ENCODE measurements at regions not wholly inside any gene's neighbourhood (a gene's known extent, or its start where the extent isn't known, plus 50 kb on each side); places are given as distances from the start of the nearest gene placed in this dataset.

DNA sequence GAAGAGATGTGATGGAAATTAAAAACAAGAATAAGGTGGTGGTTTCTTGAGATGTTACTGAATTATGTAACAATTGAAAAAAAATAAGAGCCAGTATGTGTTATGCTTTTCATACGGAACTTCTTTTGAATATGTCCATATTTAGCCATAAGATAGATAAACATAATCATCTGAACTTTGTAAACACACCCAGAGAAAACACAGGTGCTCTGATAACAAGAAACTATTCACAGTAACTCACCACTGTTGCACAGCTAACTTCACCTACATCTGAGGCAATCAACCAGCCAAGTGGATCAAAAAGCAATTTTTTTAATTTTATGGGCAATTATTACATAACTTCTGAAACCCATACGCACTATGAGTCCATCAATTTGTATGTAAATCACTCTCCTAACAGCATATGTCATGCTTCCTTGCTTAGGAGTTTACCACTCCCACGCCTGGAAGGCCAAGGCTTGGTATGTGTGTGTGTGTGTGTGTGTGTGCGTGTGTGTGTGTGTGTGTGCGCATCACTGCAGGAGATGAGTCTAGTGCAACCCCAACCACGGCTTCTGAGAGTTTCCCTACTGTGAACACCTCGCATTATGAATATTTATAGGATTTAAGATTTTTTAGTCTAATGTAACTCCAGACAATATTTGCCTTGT, 443.4 kb downstream of the BCAT1 start:
- TF ChIP-seq, protein P1, sequence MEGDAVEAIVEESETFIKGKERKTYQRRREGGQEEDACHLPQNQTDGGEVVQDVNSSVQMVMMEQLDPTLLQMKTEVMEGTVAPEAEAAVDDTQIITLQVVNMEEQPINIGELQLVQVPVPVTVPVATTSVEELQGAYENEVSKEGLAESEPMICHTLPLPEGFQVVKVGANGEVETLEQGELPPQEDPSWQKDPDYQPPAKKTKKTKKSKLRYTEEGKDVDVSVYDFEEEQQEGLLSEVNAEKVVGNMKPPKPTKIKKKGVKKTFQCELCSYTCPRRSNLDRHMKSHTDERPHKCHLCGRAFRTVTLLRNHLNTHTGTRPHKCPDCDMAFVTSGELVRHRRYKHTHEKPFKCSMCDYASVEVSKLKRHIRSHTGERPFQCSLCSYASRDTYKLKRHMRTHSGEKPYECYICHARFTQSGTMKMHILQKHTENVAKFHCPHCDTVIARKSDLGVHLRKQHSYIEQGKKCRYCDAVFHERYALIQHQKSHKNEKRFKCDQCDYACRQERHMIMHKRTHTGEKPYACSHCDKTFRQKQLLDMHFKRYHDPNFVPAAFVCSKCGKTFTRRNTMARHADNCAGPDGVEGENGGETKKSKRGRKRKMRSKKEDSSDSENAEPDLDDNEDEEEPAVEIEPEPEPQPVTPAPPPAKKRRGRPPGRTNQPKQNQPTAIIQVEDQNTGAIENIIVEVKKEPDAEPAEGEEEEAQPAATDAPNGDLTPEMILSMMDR (IDR thresholded peaks at IDR 0.05) = no peak
- TF ChIP-seq NR3C1 (IDR thresholded peaks at IDR 0.05) = no peak
- TF ChIP-seq ZFP36 (IDR thresholded peaks at IDR 0.05; ENCODE audit: borderline replicate concordance, partially characterized antibody) = no peak
- TF ChIP-seq CEBPB (IDR thresholded peaks at IDR 0.05) = no peak
- no peak for TF ChIP-seq ESRRA (IDR thresholded peaks at IDR 0.05; ENCODE audit: borderline replicate concordance, low read length)
- TF ChIP-seq, protein P2, sequence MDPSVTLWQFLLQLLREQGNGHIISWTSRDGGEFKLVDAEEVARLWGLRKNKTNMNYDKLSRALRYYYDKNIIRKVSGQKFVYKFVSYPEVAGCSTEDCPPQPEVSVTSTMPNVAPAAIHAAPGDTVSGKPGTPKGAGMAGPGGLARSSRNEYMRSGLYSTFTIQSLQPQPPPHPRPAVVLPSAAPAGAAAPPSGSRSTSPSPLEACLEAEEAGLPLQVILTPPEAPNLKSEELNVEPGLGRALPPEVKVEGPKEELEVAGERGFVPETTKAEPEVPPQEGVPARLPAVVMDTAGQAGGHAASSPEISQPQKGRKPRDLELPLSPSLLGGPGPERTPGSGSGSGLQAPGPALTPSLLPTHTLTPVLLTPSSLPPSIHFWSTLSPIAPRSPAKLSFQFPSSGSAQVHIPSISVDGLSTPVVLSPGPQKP (IDR thresholded peaks at IDR 0.05; ENCODE audit: low read depth, low read length) = no peak
- no peak for TF ChIP-seq RAD21 (conservative IDR thresholded peaks at IDR 0.05 in 1 of 2, IDR thresholded peaks at IDR 0.05 in 1 of 2)
